ENCODE measurements at regions not wholly inside any gene's neighbourhood (a gene's known extent, or its start where the extent isn't known, plus 50 kb on each side); places are given as distances from the start of the nearest gene placed in this dataset.

- H3K27ac ChIP-seq: no peak overlapping the region
- TF ChIP-seq CTCF (IDR thresholded peaks at IDR 0.05) (no peak), ZFX (IDR thresholded peaks at IDR 0.05; ENCODE audit: borderline replicate concordance) (no peak)
Measured at GRCh38 chr5:108649106-108649505, 98.6 kb upstream of the FER start.

- TF ChIP-seq CTCF (IDR thresholded peaks at IDR 0.05) (peak; percentile 95), ZFX (IDR thresholded peaks at IDR 0.05; ENCODE audit: borderline replicate concordance) (no peak)
- no peak overlapping the region for H3K27ac ChIP-seq
Measured at GRCh38 chr5:108642170-108642906, 105.4 kb upstream of the FER start.

GRCh38 chr5:108641596-108641995 is 106.1 kb upstream of the FER start:
- no peak overlapping the region for H3K27ac ChIP-seq
- TF ChIP-seq ZFX (IDR thresholded peaks at IDR 0.05; ENCODE audit: borderline replicate concordance) (no peak), CTCF (IDR thresholded peaks at IDR 0.05) (no peak)

GRCh38 chr5:108639366-108639765 is 108.3 kb upstream of the FER start:
- no peak for TF ChIP-seq ZFX (IDR thresholded peaks at IDR 0.05; ENCODE audit: borderline replicate concordance)
- no peak for TF ChIP-seq CTCF (IDR thresholded peaks at IDR 0.05)
- no peak overlapping the region for H3K27ac ChIP-seq

GRCh38 chr5:108638021-108638420 is 109.7 kb upstream of the FER start:
- no peak for TF ChIP-seq CTCF (IDR thresholded peaks at IDR 0.05)
- TF ChIP-seq ZFX (IDR thresholded peaks at IDR 0.05; ENCODE audit: borderline replicate concordance): no peak
- no peak overlapping the region for H3K27ac ChIP-seq

GRCh38 chr5:108637134-108637533 is 110.6 kb upstream of the FER start:
- TF ChIP-seq ZFX (IDR thresholded peaks at IDR 0.05; ENCODE audit: borderline replicate concordance): no peak
- H3K27ac ChIP-seq: no peak overlapping the region

- TF ChIP-seq ZFX (IDR thresholded peaks at IDR 0.05; ENCODE audit: borderline replicate concordance) (no peak), CTCF (IDR thresholded peaks at IDR 0.05) (no peak)
- H3K27ac ChIP-seq: no peak overlapping the region
Measured at GRCh38 chr5:108636135-108636853, 111.4 kb upstream of the FER start.

Data from 22Rv1 (cell line).